ENCODE measurements at regions not wholly inside any gene's neighbourhood (a gene's known extent, or its start where the extent isn't known, plus 50 kb on each side); places are given as distances from the start of the nearest gene placed in this dataset.
"Not testable (repeated sequence)": the region's sequence is repeated elsewhere in the genome, so short reads cannot be mapped to it uniquely, and the experiment has no call there.

GRCh38 chr3:150345021-150345538, 63.0 kb upstream of the TSC22D2 start:
- 0 out of 2 replicates have a peak, but pooled peaks cover 3% of the 10 kb centered on the region for H3K27me3 ChIP-seq
- no peaks in the 10 kb centered on the region for H3K36me3 ChIP-seq
- H3K4me2 ChIP-seq, result no peak overlapping the region
- no peak overlapping the region for H3K27ac ChIP-seq
- H3K4me3 ChIP-seq, result no peak overlapping the region
- no peak for TF ChIP-seq Cebpa-rat (IDR thresholded peaks at IDR 0.05)
- no peaks in the 10 kb centered on the region for H3K9me3 ChIP-seq
- H4K20me1 ChIP-seq, result no peaks in the 10 kb centered on the region
- no peak overlapping the region for H3K9ac ChIP-seq
- H3K4me1 ChIP-seq, result no peaks in the 10 kb centered on the region

GRCh38 chr3:150344079-150344759, 63.9 kb upstream of the TSC22D2 start:
- no peak overlapping the region for H3K27ac ChIP-seq
- no peaks in the 10 kb centered on the region for H3K4me1 ChIP-seq
- H3K9ac ChIP-seq, result no peak overlapping the region
- H3K36me3 ChIP-seq, result no peaks in the 10 kb centered on the region
- no peaks in the 10 kb centered on the region for H3K9me3 ChIP-seq
- H3K4me3 ChIP-seq, result no peak overlapping the region
- H3K4me2 ChIP-seq, result no peak overlapping the region
- TF ChIP-seq Cebpa-rat (IDR thresholded peaks at IDR 0.05), result no peak
- H4K20me1 ChIP-seq, result no peaks in the 10 kb centered on the region
- 0 out of 2 replicates have a peak, but pooled peaks cover 3% of the 10 kb centered on the region for H3K27me3 ChIP-seq

- no peak overlapping the region for H3K9ac ChIP-seq
- no peak overlapping the region for H3K4me3 ChIP-seq
- H3K27me3 ChIP-seq, result 0 out of 2 replicates have a peak, but pooled peaks cover 3% of the 10 kb centered on the region
- H3K4me2 ChIP-seq, result no peak overlapping the region
- H3K9me3 ChIP-seq, result no peaks in the 10 kb centered on the region
- H4K20me1 ChIP-seq, result no peaks in the 10 kb centered on the region
- no peaks in the 10 kb centered on the region for H3K36me3 ChIP-seq
- no peaks in the 10 kb centered on the region for H3K4me1 ChIP-seq
- no peak for TF ChIP-seq Cebpa-rat (IDR thresholded peaks at IDR 0.05)
- H3K27ac ChIP-seq, result no peak overlapping the region
Measured at GRCh38 chr3:150342896-150343467, 65.1 kb upstream of the TSC22D2 start.

- Histone ChIP-seq H3K4me3 (no peak overlapping the region), H3K4me2 (no peak overlapping the region), H3K27me3 (no peaks in the 10 kb centered on the region), H3K4me1 (no peaks in the 10 kb centered on the region), H3K36me3 (no peaks in the 10 kb centered on the region), H4K20me1 (no peaks in the 10 kb centered on the region), H3K9me3 (no peaks in the 10 kb centered on the region), H3K27ac (no peak overlapping the region), H3K9ac (no peak overlapping the region)
- no peak for TF ChIP-seq Cebpa-rat (IDR thresholded peaks at IDR 0.05)
Measured at GRCh38 chr3:150341891-150342290, 66.2 kb upstream of the TSC22D2 start.

- not testable (repeated sequence) for H3K4me3 ChIP-seq, H4K20me1 ChIP-seq, H3K27me3 ChIP-seq, H3K9ac ChIP-seq, H3K4me1 ChIP-seq, H3K27ac ChIP-seq, H3K9me3 ChIP-seq, H3K36me3 ChIP-seq, H3K4me2 ChIP-seq
Measured at GRCh38 chr3:150336363-150336762, 71.7 kb upstream of the TSC22D2 start.

- no peaks in the 10 kb centered on the region for H4K20me1 ChIP-seq
- H3K27ac ChIP-seq, result no peak overlapping the region
- no peaks in the 10 kb centered on the region for H3K27me3 ChIP-seq
- no peak overlapping the region for H3K4me3 ChIP-seq
- no peak overlapping the region for H3K4me2 ChIP-seq
- no peak overlapping the region for H3K9ac ChIP-seq
- H3K4me1 ChIP-seq, result no peaks in the 10 kb centered on the region
- no peaks in the 10 kb centered on the region for H3K36me3 ChIP-seq
- no peak for TF ChIP-seq Cebpa-rat (IDR thresholded peaks at IDR 0.05)
- no peaks in the 10 kb centered on the region for H3K9me3 ChIP-seq
Measured at GRCh38 chr3:150335631-150336030, 72.5 kb upstream of the TSC22D2 start.

- Histone ChIP-seq H3K27ac (no peak overlapping the region), H3K4me2 (no peak overlapping the region), H3K4me3 (no peak overlapping the region), H3K27me3 (no peaks in the 10 kb centered on the region), H3K4me1 (no peaks in the 10 kb centered on the region), H4K20me1 (no peaks in the 10 kb centered on the region), H3K9ac (no peak overlapping the region), H3K36me3 (no peaks in the 10 kb centered on the region), H3K9me3 (no peaks in the 10 kb centered on the region)
- no peak for TF ChIP-seq Cebpa-rat (IDR thresholded peaks at IDR 0.05)
Measured at GRCh38 chr3:150334974-150335373, 73.1 kb upstream of the TSC22D2 start.

- no peak for TF ChIP-seq Cebpa-rat (IDR thresholded peaks at IDR 0.05)
- H3K4me1 ChIP-seq, result no peaks in the 10 kb centered on the region
- no peak overlapping the region for H3K4me2 ChIP-seq
Measured at GRCh38 chr3:150333477-150333876, 74.6 kb upstream of the TSC22D2 start.

GRCh38 chr3:150331978-150332568, 76.0 kb upstream of the TSC22D2 start:
- Histone ChIP-seq H3K27ac (no peak overlapping the region), H3K36me3 (no peaks in the 10 kb centered on the region), H3K4me2 (no peak overlapping the region), H3K4me3 (no peak overlapping the region), H3K9ac (no peak overlapping the region), H3K4me1 (no peaks in the 10 kb centered on the region), H4K20me1 (no peaks in the 10 kb centered on the region), H3K9me3 (no peaks in the 10 kb centered on the region), H3K27me3 (no peaks in the 10 kb centered on the region)
- TF ChIP-seq Cebpa-rat (IDR thresholded peaks at IDR 0.05), result no peak

More at GRCh38 chr3:150333477-150333876, 74.6 kb upstream of the TSC22D2 start:
- Histone ChIP-seq H3K9ac (no peak overlapping the region), H4K20me1 (no peaks in the 10 kb centered on the region), H3K27me3 (no peaks in the 10 kb centered on the region), H3K27ac (no peak overlapping the region), H3K36me3 (no peaks in the 10 kb centered on the region), H3K9me3 (no peaks in the 10 kb centered on the region), H3K4me3 (no peak overlapping the region)

- H3K9me3 ChIP-seq, result no peaks in the 10 kb centered on the region
- H3K36me3 ChIP-seq, result no peaks in the 10 kb centered on the region
- no peaks in the 10 kb centered on the region for H3K4me1 ChIP-seq
- no peaks in the 10 kb centered on the region for H4K20me1 ChIP-seq
- no peaks in the 10 kb centered on the region for H3K27me3 ChIP-seq
- no peak overlapping the region for H3K4me3 ChIP-seq
- no peak overlapping the region for H3K9ac ChIP-seq
- H3K27ac ChIP-seq, result no peak overlapping the region
- TF ChIP-seq Cebpa-rat (IDR thresholded peaks at IDR 0.05), result no peak
- no peak overlapping the region for H3K4me2 ChIP-seq
Measured at GRCh38 chr3:150330872-150331271, 77.2 kb upstream of the TSC22D2 start.

All from BLaER1 (cell line).